Esophagus squamous epithelium (tissue), 5 donors: ENCODE measurements at regions not wholly inside any gene's neighbourhood (a gene's known extent, or its start where the extent isn't known, plus 50 kb on each side); places are given as distances from the start of the nearest gene placed in this dataset.

Experiments used
- DNase-seq: peaks from one replicate; lab custom pipeline; 2025; lab: John Stamatoyannopoulos, UW
- H3K27ac ChIP-seq, 4 donors: fragments of 200-600 bp; sonication (generic); one replicate each; pipeline ENCODE4 v1.5.1; 2016 to 2019; ENCODE audit warnings: mild to moderate bottlenecking in 1 of 4
- H3K27me3 ChIP-seq, 4 donors: fragments of 200-600 bp; sonication (generic); 1 replicate in 3 of 4; 2 replicates in 1 of 4; pipeline versions ENCODE4 v1.5.1 to v1.6.0; 2017 to 2021; ENCODE audit warnings: antibody characterized with exemption in 1 of 4
- H3K36me3 ChIP-seq, 3 donors: fragments of 200-600 bp; sonication (generic); one replicate each; pipeline ENCODE4 v1.5.1; 2016 to 2019
- H3K4me1 ChIP-seq, 3 donors: fragments of 200-600 bp; sonication (generic); one replicate each; pipeline ENCODE4 v1.5.1; 2017 to 2019
- H3K4me3 ChIP-seq, 4 donors: fragments of 200-600 bp; sonication (generic); 1 replicate in 3 of 4; 2 replicates in 1 of 4; pipeline ENCODE4 v1.5.1; 2016 to 2019; ENCODE audit warnings: mild to moderate bottlenecking in 2 of 4, moderate library complexity in 1 of 4
- H3K9me3 ChIP-seq, 3 donors: fragments of 200-600 bp; sonication (generic); one replicate each; pipeline ENCODE4 v1.5.1; 2016 to 2019
- POLR2A ChIP-seq, 4 donors: fragments of 450-650 bp; IDR thresholded peaks; one replicate each; pipeline ENCODE4 v1.6.1; 2017; ENCODE audit warnings: antibody characterized with exemption in 4 of 4, mild to moderate bottlenecking in 4 of 4, moderate library complexity in 3 of 4
- WGBS, 2 donors: methylation state at CpG; one replicate each; pipeline ENCODE4 v1.1.5; 2018; 5-methylcytosine and 5-hydroxymethylcytosine counted together
- intact Hi-C: fragments of 100-400 bp; cut with DNase I; formaldehyde crosslinking; loops from one replicate; pipeline ENCODE4 v1.15.0; 2022
- TF ChIP-seq, protein P1 (sequence below), 6 experiments: fragments of 450-650 bp in 4 of 6; fragments of 200-600 bp in 2 of 6; sonication (generic) in 2 of 6; IDR thresholded peaks; one replicate each; pipeline ENCODE4 v1.5.1; 2016 to 2019; ENCODE audit warnings: antibody characterized with exemption in 6 of 6, mild to moderate bottlenecking in 4 of 6, moderate library complexity in 4 of 6
- donor health status: DM: yes; HTN: yes; CAD: no.

DNA sequence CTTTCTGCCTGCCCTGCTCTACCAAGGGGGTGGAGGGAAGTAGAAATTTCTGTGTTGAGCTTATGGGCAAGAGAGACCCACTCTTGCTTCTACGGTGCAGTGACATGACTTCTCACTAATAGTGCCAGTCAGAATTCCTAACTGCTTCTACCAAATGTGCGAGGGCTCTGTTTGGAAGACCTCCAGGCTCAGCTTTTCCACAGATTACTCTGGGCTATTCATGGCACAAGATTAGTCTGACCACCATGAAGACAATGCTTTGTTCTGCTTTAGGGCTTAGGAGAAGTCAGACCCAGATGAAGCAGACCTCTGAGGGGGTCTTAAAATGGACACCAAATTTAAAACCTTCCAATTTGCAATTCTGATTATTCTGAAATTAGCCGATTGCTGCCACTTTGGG lies 195.9 kb upstream of the TBC1D5 start:
- H3K4me3 ChIP-seq = no peak overlapping the region
- H3K27me3 ChIP-seq = no peaks in the 10 kb centered on the region
- intact Hi-C loops = no loop called here
- TF ChIP-seq POLR2A (IDR thresholded peaks at IDR 0.05) = no peak
- TF ChIP-seq, protein P1, sequence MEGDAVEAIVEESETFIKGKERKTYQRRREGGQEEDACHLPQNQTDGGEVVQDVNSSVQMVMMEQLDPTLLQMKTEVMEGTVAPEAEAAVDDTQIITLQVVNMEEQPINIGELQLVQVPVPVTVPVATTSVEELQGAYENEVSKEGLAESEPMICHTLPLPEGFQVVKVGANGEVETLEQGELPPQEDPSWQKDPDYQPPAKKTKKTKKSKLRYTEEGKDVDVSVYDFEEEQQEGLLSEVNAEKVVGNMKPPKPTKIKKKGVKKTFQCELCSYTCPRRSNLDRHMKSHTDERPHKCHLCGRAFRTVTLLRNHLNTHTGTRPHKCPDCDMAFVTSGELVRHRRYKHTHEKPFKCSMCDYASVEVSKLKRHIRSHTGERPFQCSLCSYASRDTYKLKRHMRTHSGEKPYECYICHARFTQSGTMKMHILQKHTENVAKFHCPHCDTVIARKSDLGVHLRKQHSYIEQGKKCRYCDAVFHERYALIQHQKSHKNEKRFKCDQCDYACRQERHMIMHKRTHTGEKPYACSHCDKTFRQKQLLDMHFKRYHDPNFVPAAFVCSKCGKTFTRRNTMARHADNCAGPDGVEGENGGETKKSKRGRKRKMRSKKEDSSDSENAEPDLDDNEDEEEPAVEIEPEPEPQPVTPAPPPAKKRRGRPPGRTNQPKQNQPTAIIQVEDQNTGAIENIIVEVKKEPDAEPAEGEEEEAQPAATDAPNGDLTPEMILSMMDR (IDR thresholded peaks at IDR 0.05) = no peak
- DNase-seq = no peak
- H3K4me1 ChIP-seq = no peaks in the 10 kb centered on the region
- 73 to 79% methylated on average over 3 of the region's 3 CpGs for WGBS, 2 donors
- no peak overlapping the region for H3K27ac ChIP-seq
- no peaks in the 10 kb centered on the region for H3K36me3 ChIP-seq
- no peaks in the 10 kb centered on the region for H3K9me3 ChIP-seq

DNA sequence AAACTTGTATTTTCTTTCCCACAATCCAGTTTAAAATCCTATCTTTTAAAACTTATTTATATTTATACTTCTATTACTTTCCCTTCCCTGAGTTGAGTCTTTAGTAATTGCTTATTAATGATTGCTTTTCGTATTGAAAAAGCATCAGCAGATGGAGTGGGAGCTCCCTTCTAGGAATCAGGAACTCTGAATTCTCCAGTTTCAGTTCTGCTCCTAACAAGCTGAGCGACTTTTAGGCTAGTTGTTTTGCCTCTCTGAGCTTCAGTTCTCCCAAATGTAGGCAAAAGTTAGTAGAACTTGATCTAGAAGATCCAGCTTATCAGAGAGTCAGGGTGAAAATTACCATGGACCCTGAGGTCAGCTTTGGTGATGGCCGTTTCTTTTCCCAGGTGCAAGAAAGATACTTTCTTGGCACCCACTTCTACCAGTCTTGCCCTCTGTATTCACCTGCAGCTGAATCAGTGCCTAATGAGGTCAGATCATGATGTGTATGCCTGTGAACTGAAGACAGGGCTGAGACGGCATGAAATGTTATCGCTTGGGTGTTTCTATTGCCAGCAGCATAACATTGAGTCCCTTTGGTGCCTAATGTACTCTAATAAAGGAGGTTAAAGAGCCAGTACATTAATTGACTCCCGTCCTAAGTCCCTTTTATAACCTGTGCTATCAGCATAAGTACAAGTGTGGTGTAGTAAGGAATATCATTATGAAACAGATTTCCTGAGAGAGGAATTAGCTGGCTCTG lies 194.5 kb upstream of the TBC1D5 start:
- no peak for DNase-seq
- no peaks in the 10 kb centered on the region for H3K36me3 ChIP-seq
- no peaks in the 10 kb centered on the region for H3K27me3 ChIP-seq
- no peak for TF ChIP-seq POLR2A (IDR thresholded peaks at IDR 0.05)
- TF ChIP-seq, protein P1 (IDR thresholded peaks at IDR 0.05) = no peak
- intact Hi-C loops = no loop called here
- no peak overlapping the region for H3K27ac ChIP-seq
- no peaks in the 10 kb centered on the region for H3K4me1 ChIP-seq
- H3K4me3 ChIP-seq = no peak overlapping the region
- H3K9me3 ChIP-seq = no peaks in the 10 kb centered on the region
- 64 to 72% methylated on average over 6 of the region's 6 CpGs for WGBS, 2 donors

DNA sequence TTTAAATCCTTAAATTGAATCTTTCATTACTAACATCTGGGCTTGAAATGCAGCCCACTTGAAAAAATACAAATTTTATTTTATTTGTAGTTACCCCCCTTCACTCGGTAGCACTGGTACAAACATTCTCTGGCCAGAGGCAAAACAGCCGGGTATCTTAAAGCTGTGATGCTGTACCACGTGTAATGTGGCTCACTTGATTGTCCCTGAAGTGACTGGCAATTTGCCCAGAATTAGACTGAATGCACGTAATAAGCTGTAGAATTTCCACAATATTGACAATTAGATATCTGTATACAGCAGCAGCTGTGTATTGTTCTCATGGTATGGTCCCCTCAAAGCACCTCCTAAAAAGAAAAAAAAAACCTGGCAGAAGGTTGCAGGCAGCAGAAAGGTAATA lies 192.8 kb upstream of the TBC1D5 start:
- no peak for DNase-seq
- no peak overlapping the region for H3K27ac ChIP-seq
- H3K4me1 ChIP-seq = no peaks in the 10 kb centered on the region
- intact Hi-C loops = no loop called here
- H3K36me3 ChIP-seq = no peaks in the 10 kb centered on the region
- H3K4me3 ChIP-seq = no peak overlapping the region
- H3K27me3 ChIP-seq = no peaks in the 10 kb centered on the region
- WGBS, 2 donors = 34 to 38% methylated on average over 4 of the region's 4 CpGs
- TF ChIP-seq POLR2A (IDR thresholded peaks at IDR 0.05) = no peak
- TF ChIP-seq, protein P1 (IDR thresholded peaks at IDR 0.05) = no peak
- H3K9me3 ChIP-seq = no peaks in the 10 kb centered on the region

DNA sequence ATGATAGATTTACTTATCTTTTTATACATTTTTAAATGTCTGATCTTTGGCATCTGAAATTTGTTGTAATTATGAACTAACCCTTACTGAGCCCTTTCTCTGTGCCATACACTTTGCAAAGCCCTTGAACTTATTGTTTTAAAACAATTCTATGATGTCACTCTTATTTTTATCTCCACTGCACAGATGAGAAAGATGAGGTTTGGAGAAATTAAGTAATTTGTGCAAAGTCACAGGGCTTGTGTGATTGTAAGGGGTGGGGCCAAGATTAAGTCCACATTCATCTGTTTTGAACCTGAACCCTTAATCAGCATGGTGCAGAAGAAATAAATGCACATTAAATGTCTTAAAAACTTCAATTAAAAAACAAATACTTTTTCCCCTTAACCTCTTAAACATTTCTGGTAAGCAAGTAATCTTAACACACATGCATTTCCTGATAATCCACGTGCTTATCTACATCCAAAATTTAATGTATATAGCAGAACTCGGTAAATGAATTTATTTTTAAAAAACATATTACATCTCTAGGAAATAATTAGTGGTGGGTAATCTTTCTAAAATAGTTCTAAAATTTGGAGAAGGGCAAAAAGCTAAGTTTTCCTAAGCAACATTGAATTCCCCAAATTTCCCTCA lies 189.8 kb upstream of the TBC1D5 start:
- Histone ChIP-seq H3K4me3 (no peak overlapping the region), H3K4me1 (no peaks in the 10 kb centered on the region), H3K27me3 (no peaks in the 10 kb centered on the region), H3K27ac (no peak overlapping the region), H3K9me3 (no peaks in the 10 kb centered on the region), H3K36me3 (no peaks in the 10 kb centered on the region)
- TF ChIP-seq, protein P1 (IDR thresholded peaks at IDR 0.05) = no peak
- TF ChIP-seq POLR2A (IDR thresholded peaks at IDR 0.05) = no peak
- intact Hi-C loops = no loop called here
- 78 to 86% methylated on average over 2 of the region's 2 CpGs for WGBS, 2 donors
- DNase-seq = no peak

DNA sequence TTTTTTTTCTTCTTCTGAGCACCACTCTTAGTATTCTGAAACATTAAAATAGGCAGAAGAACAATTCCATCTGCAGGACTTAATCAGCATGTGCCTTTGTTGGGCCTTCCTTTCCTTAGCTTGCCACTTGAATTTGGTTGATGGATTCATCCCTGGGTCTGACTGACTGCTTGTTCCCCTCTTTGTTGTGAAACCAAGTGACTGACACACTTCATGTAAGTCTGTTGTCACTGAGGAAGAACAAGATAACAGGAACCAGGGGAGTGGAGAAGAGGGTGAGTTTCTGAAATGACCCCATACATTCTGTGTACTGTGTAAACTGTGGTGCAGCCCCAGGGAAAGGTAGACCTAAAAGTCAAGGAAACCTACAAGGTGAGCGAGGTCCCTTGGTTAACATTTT lies 188.7 kb upstream of the TBC1D5 start:
- no peak overlapping the region for H3K27ac ChIP-seq
- intact Hi-C loops = no loop called here
- no peaks in the 10 kb centered on the region for H3K9me3 ChIP-seq
- DNase-seq = no peak
- no peaks in the 10 kb centered on the region for H3K27me3 ChIP-seq
- H3K4me3 ChIP-seq = no peak overlapping the region
- H3K36me3 ChIP-seq = no peaks in the 10 kb centered on the region
- WGBS, 2 donors = 74 to 100% methylated on average over 1 of the region's 1 CpG
- TF ChIP-seq, protein P1 (IDR thresholded peaks at IDR 0.05) = no peak
- no peak for TF ChIP-seq POLR2A (IDR thresholded peaks at IDR 0.05)
- no peaks in the 10 kb centered on the region for H3K4me1 ChIP-seq
